Smooth muscle cell (in vitro differentiated cells): ENCODE measurements at regions not wholly inside any gene's neighbourhood (a gene's known extent, or its start where the extent isn't known, plus 50 kb on each side); places are given as distances from the start of the nearest gene placed in this dataset.

Experiments used
- DNase-seq: peaks from one replicate; lab custom pipeline; 2025; ENCODE audit not compliant: unreplicated experiment; lab: John Stamatoyannopoulos, UW
- H2AFZ ChIP-seq: fragments of 200-600 bp; sonication (generic); 2 replicates; pipeline ENCODE4 v1.6.0; 2016; ENCODE audit warnings: antibody characterized with exemption, low read depth, mild to moderate bottlenecking
- H3F3A ChIP-seq: fragments of 200-600 bp; sonication (generic); 2 replicates; pipeline ENCODE4 v1.6.0; 2017; ENCODE audit warnings: antibody characterized with exemption, low read depth
- H3K27ac ChIP-seq: fragments of 200-600 bp; sonication (generic); 2 replicates; pipeline ENCODE4 v1.5.1; 2016; ENCODE audit warnings: low read depth, mild to moderate bottlenecking
- H3K27me3 ChIP-seq: fragments of 200-600 bp; sonication (generic); 2 replicates; pipeline ENCODE4 v1.6.1; 2016; ENCODE audit warnings: low read depth, mild to moderate bottlenecking
- H3K36me3 ChIP-seq: fragments of 200-600 bp; sonication (generic); 2 replicates; pipeline ENCODE4 v1.5.1; 2016; ENCODE audit warnings: low read depth
- H3K4me1 ChIP-seq: fragments of 200-600 bp; sonication (generic); 2 replicates; pipeline ENCODE4 v1.5.1; 2016; ENCODE audit warnings: low read depth
- H3K4me2 ChIP-seq: fragments of 200-600 bp; sonication (generic); 2 replicates; pipeline ENCODE4 v1.6.0; 2016; ENCODE audit warnings: mild to moderate bottlenecking
- H3K4me3 ChIP-seq: fragments of 200-600 bp; sonication (generic); 2 replicates; pipeline ENCODE4 v1.5.1; 2016; ENCODE audit warnings: mild to moderate bottlenecking
- H3K79me2 ChIP-seq: fragments of 200-600 bp; sonication (generic); 2 replicates; pipeline ENCODE4 v1.6.0; 2016; ENCODE audit warnings: low read depth, mild to moderate bottlenecking
- H3K9ac ChIP-seq: fragments of 200-600 bp; sonication (generic); 2 replicates; pipeline ENCODE4 v1.6.0; 2016; ENCODE audit warnings: low read depth
- H3K9me3 ChIP-seq: fragments of 200-600 bp; sonication (generic); replicated peaks from 2 replicates; pipeline ENCODE4 v1.5.1; 2016; ENCODE audit warnings: low read depth
- H4K20me1 ChIP-seq: fragments of 200-600 bp; sonication (generic); 2 replicates; pipeline ENCODE4 v1.6.0; 2016; ENCODE audit warnings: low read depth
- CTCF ChIP-seq: fragments of 200-600 bp; sonication (generic); IDR thresholded peaks from 2 replicates; pipeline ENCODE4 v1.5.1; 2017; ENCODE audit warnings: borderline replicate concordance, mild to moderate bottlenecking, antibody characterized with exemption; ENCODE audit not compliant: insufficient read depth, poor library complexity, severe bottlenecking
- WGBS: methylation state at CpG from one replicate; pipeline ENCODE4 v1.1.7; 2016; ENCODE audit warnings: low lambda C conversion rate; 5-methylcytosine and 5-hydroxymethylcytosine counted together

GRCh38 chr3:157767607-157768006 lies 264.4 kb upstream of the VEPH1 start:
- no peak overlapping the region for H3K4me2 ChIP-seq
- no peak overlapping the region for H3K4me3 ChIP-seq
- H3K4me1 ChIP-seq, result no peaks in the 10 kb centered on the region
- WGBS, result 97% methylated on average over 1 of the region's 1 CpG
- no peaks in the 10 kb centered on the region for H3K9me3 ChIP-seq
- H4K20me1 ChIP-seq, result no peaks in the 10 kb centered on the region
- H3K36me3 ChIP-seq, result no peaks in the 10 kb centered on the region
- H3F3A ChIP-seq, result no peaks in the 10 kb centered on the region
- H3K27ac ChIP-seq, result no peak overlapping the region
- TF ChIP-seq CTCF, result no peak
- DNase-seq, result no peak
- H3K9ac ChIP-seq, result no peak overlapping the region
- H3K79me2 ChIP-seq, result no peaks in the 10 kb centered on the region
- H3K27me3 ChIP-seq, result no peaks in the 10 kb centered on the region
- H2AFZ ChIP-seq, result no peak overlapping the region

GRCh38 chr3:157763644-157764043 lies 260.4 kb upstream of the VEPH1 start:
- no peak overlapping the region for H3K4me2 ChIP-seq
- no peaks in the 10 kb centered on the region for H3K9me3 ChIP-seq
- no peaks in the 10 kb centered on the region for H3K36me3 ChIP-seq
- no peak overlapping the region for H3K4me3 ChIP-seq
- no peak overlapping the region for H3K9ac ChIP-seq
- TF ChIP-seq CTCF, result no peak
- H3K4me1 ChIP-seq, result no peaks in the 10 kb centered on the region
- DNase-seq, result no peak
- H3K79me2 ChIP-seq, result no peaks in the 10 kb centered on the region
- H3F3A ChIP-seq, result no peaks in the 10 kb centered on the region
- H3K27me3 ChIP-seq, result no peaks in the 10 kb centered on the region
- no peak overlapping the region for H2AFZ ChIP-seq
- no peak overlapping the region for H3K27ac ChIP-seq
- no peaks in the 10 kb centered on the region for H4K20me1 ChIP-seq

DNA sequence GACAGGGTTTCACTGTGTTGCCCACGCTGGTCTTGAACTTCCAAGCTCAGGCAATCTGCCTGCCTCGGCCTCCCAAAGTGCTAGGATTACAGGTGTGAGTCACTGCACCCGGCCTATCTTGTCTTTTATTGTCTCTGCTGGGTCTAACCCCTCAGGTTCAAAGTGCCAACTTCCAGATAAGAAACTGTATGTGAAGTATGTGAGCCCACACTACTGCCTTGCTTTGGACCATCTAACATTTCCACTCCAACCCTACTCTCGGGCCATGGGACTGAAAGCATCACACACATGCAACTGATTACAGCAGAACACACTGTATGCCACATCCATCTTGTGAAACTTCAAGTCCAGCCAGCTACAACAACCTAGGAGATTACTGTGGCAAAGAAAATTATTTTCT lies 256.1 kb upstream of the VEPH1 start:
- Histone ChIP-seq H3K4me3 (no peak overlapping the region), H3K4me2 (no peak overlapping the region), H3K4me1 (peaks cover 7% of the 10 kb centered on the region), H3K9me3 (no peaks in the 10 kb centered on the region), H3K9ac (no peak overlapping the region), H3K27ac (no peak overlapping the region), H3K27me3 (no peaks in the 10 kb centered on the region), H3K79me2 (no peaks in the 10 kb centered on the region), H4K20me1 (no peaks in the 10 kb centered on the region), H2AFZ (no peak overlapping the region), H3K36me3 (no peaks in the 10 kb centered on the region), H3F3A (no peaks in the 10 kb centered on the region)
- no peak for DNase-seq
- 71% methylated on average over 4 of the region's 4 CpGs for WGBS
- TF ChIP-seq CTCF, result no peak

DNA sequence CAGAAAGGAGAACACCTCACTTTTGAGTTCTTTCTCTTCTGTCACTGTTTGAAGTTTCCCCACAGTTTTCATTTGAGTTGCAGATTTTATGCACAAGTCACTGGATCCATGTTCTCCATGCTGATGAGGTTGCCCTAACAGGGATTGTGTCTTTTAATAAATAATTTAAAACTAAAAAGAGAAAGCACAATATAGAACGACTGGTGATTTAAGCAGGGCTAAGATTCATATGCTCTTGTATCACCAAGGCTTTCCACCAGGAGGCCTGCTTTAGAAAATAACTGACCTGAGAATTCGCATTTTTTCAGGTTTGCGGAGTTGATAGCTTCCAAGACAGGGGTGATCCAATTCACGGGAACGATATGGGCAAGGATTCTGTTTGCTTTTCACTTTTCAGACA lies 252.0 kb upstream of the VEPH1 start:
- H4K20me1 ChIP-seq, result no peaks in the 10 kb centered on the region
- no peaks in the 10 kb centered on the region for H3K9me3 ChIP-seq
- DNase-seq, result no peak
- no peak overlapping the region for H3K9ac ChIP-seq
- no peak overlapping the region for H3K27ac ChIP-seq
- no peaks in the 10 kb centered on the region for H3K27me3 ChIP-seq
- no peaks in the 10 kb centered on the region for H3K36me3 ChIP-seq
- TF ChIP-seq CTCF, result peak; percentile 14
- no peak overlapping the region for H3K4me3 ChIP-seq
- WGBS, result 81% methylated on average over 5 of the region's 5 CpGs
- H3K79me2 ChIP-seq, result no peaks in the 10 kb centered on the region
- no peak overlapping the region for H2AFZ ChIP-seq
- H3F3A ChIP-seq, result no peaks in the 10 kb centered on the region
- peaks cover 12% of the 10 kb centered on the region for H3K4me1 ChIP-seq
- no peak overlapping the region for H3K4me2 ChIP-seq
